ENCODE measurements at regions not wholly inside any gene's neighbourhood (a gene's known extent, or its start where the extent isn't known, plus 50 kb on each side); places are given as distances from the start of the nearest gene placed in this dataset.

- no TSS peak for BruUV-seq (replicated peaks)
- H3K36me3 Mint-ChIP-seq (ENCODE audit: insufficient read depth, unreplicated experiment) = no peaks in the 10 kb centered on the region
- no peak overlapping the region for H3K4me3 Mint-ChIP-seq (ENCODE audit: unreplicated experiment)
- DNase-seq (ENCODE audit: unreplicated experiment) = no peak
- H3K4me1 Mint-ChIP-seq (ENCODE audit: insufficient read depth, unreplicated experiment) = no peaks in the 10 kb centered on the region
- intact Hi-C loops (cut with micrococcal nuclease) = no loop called here
- no peak overlapping the region for H3K27ac Mint-ChIP-seq (ENCODE audit: low read depth, unreplicated experiment)
- H3K27me3 Mint-ChIP-seq (ENCODE audit: insufficient read depth, unreplicated experiment) = peaks cover 36% of the 10 kb centered on the region
- ChIA-PET CTCF (interaction anchor here (1.4 kb wide), 1 partner anchor 172 kb away, joined by 6 read pairs; no protein-coding TSS in a partner anchor), POLR2A (no interaction called here)
- peaks cover 7% of the 10 kb centered on the region for H3K9me3 Mint-ChIP-seq (ENCODE audit: unreplicated experiment)
- no peak for TF ChIP-seq CTCF (IDR thresholded peaks at IDR 0.05; ENCODE audit: unreplicated experiment)
Observed at GRCh38 chrX:151510203-151510602, 53.3 kb upstream of the PASD1 start.

GRCh38 chrX:151513472-151513871 is 50.0 kb upstream of the PASD1 start:
- H3K27me3 Mint-ChIP-seq (ENCODE audit: insufficient read depth, unreplicated experiment) = peaks cover 58% of the 10 kb centered on the region
- DNase-seq (ENCODE audit: unreplicated experiment) = no peak
- H3K27ac Mint-ChIP-seq (ENCODE audit: low read depth, unreplicated experiment) = no peak overlapping the region
- no peak for TF ChIP-seq CTCF (IDR thresholded peaks at IDR 0.05; ENCODE audit: unreplicated experiment)
- POLR2A ChIA-PET = interaction anchor here (1.0 kb wide), 1 partner anchor 456 kb away, joined by 3 read pairs; no protein-coding TSS in a partner anchor
- no peak overlapping the region for H3K4me3 Mint-ChIP-seq (ENCODE audit: unreplicated experiment)
- peaks cover 7% of the 10 kb centered on the region for H3K9me3 Mint-ChIP-seq (ENCODE audit: unreplicated experiment)
- intact Hi-C loops (cut with micrococcal nuclease) = no loop called here
- no peaks in the 10 kb centered on the region for H3K4me1 Mint-ChIP-seq (ENCODE audit: insufficient read depth, unreplicated experiment)
- no TSS peak for BruUV-seq (replicated peaks)
- CTCF ChIA-PET = interaction anchor here (0.5 to 1.2 kb wide), 6 partner anchors 10 to 169 kb away, joined by 3 to 5 read pairs (median 3); no protein-coding TSS in a partner anchor
- no peaks in the 10 kb centered on the region for H3K36me3 Mint-ChIP-seq (ENCODE audit: insufficient read depth, unreplicated experiment)
